ENCODE measurements at regions not wholly inside any gene's neighbourhood (a gene's known extent, or its start where the extent isn't known, plus 50 kb on each side); places are given as distances from the start of the nearest gene placed in this dataset.
"Not testable (repeated sequence)": the region's sequence is repeated elsewhere in the genome, so short reads cannot be mapped to it uniquely, and the experiment has no call there.

DNA sequence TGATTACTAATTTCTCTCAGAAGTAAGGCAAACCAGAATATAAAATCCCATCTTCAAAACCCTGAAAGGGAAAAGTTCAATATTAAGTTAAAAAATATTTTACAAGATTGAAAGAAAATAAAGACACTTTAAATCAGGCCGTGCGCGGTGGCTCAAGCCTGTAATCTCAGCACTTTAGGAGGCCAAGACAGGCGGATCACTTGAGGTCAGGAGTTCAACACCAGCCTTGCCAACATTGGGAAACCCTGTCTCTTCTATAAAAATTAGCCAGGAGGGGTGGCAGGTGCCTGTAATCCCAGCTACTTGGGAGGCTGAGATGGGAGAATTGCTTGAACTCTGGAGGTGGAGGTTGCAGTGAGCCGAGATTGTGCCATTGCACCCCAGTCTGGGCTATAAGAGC is 364.6 kb upstream of the PIK3R1 start:
- TF ChIP-seq, protein P1, sequence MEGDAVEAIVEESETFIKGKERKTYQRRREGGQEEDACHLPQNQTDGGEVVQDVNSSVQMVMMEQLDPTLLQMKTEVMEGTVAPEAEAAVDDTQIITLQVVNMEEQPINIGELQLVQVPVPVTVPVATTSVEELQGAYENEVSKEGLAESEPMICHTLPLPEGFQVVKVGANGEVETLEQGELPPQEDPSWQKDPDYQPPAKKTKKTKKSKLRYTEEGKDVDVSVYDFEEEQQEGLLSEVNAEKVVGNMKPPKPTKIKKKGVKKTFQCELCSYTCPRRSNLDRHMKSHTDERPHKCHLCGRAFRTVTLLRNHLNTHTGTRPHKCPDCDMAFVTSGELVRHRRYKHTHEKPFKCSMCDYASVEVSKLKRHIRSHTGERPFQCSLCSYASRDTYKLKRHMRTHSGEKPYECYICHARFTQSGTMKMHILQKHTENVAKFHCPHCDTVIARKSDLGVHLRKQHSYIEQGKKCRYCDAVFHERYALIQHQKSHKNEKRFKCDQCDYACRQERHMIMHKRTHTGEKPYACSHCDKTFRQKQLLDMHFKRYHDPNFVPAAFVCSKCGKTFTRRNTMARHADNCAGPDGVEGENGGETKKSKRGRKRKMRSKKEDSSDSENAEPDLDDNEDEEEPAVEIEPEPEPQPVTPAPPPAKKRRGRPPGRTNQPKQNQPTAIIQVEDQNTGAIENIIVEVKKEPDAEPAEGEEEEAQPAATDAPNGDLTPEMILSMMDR (IDR thresholded peaks at IDR 0.05; ENCODE audit: insufficient read depth, low read length, poor library complexity, severe bottlenecking), result not testable (repeated sequence)
- TF ChIP-seq EZH2phosphoT487 (conservative IDR thresholded peaks at IDR 0.05; ENCODE audit: low read length), result not testable (repeated sequence)
